Omental fat pad (tissue), 3 donors: ENCODE measurements at regions not wholly inside any gene's neighbourhood (a gene's known extent, or its start where the extent isn't known, plus 50 kb on each side); places are given as distances from the start of the nearest gene placed in this dataset.

Experiments used
- ATAC-seq: fragments of 150-250 bp; one replicate; pipeline ENCODE4 v1.9.1; 2016; ENCODE audit warnings: mild to moderate bottlenecking, moderate library complexity; ENCODE audit not compliant: low FRiP score
- DNase-seq: peaks from one replicate; pipeline ENCODE4 v3.0.0-alpha.2; 2019; ENCODE audit warnings: low spot score
- CTCF ChIP-seq, 3 donors: fragments of 450-650 bp; IDR thresholded peaks; one replicate each; pipeline ENCODE4 v1.5.1; 2016 to 2017; ENCODE audit warnings: antibody characterized with exemption in 3 of 3, mild to moderate bottlenecking in 3 of 3, moderate library complexity in 2 of 3

GRCh38 chr2:190786404-190787166 lies 94.0 kb upstream of the GLS start:
- DNase-seq = no peak
- no peak for TF ChIP-seq CTCF (IDR thresholded peaks at IDR 0.05)
- ATAC-seq = peak; percentile 53

- DNase-seq (no peak), ATAC-seq (no peak)
- no peak for TF ChIP-seq CTCF (IDR thresholded peaks at IDR 0.05)
Observed at GRCh38 chr2:190787743-190788235, 92.8 kb upstream of the GLS start.

- ATAC-seq = no peak
- no peak for DNase-seq
- no peak for TF ChIP-seq CTCF (IDR thresholded peaks at IDR 0.05)
Observed at GRCh38 chr2:190789074-190790004, 91.3 kb upstream of the GLS start.

GRCh38 chr2:190791347-190791975 lies 89.2 kb upstream of the GLS start:
- ATAC-seq (peak; percentile 96), DNase-seq (peak; percentile 38)
- TF ChIP-seq CTCF (IDR thresholded peaks at IDR 0.05) = no peak

- no peak for DNase-seq
- TF ChIP-seq CTCF (IDR thresholded peaks at IDR 0.05) = no peak
- ATAC-seq = peak; percentile 18
Observed at GRCh38 chr2:190791976-190792575, 88.5 kb upstream of the GLS start.

- DNase-seq (no peak), ATAC-seq (no peak)
Observed at GRCh38 chr2:190792956-190793888, 87.4 kb upstream of the GLS start.

More at GRCh38 chr2:190792956-190793888, 87.4 kb upstream of the GLS start:
- TF ChIP-seq CTCF (IDR thresholded peaks at IDR 0.05) = no peak
